NB4 (cell line): ENCODE measurements at regions not wholly inside any gene's neighbourhood (a gene's known extent, or its start where the extent isn't known, plus 50 kb on each side); places are given as distances from the start of the nearest gene placed in this dataset.

Source experiments
- MYC ChIP-seq: IDR thresholded peaks from 2 replicates; pipeline ENCODE4 v1.6.1; 2011; ENCODE audit warnings: low read depth, low read length
- POLR2A ChIP-seq: IDR thresholded peaks from 2 replicates; pipeline ENCODE4 v1.6.1; 2011; ENCODE audit warnings: mild to moderate bottlenecking; ENCODE audit not compliant: insufficient read length; ENCODE audit errors: extremely low read depth
- TF ChIP-seq, protein P1 (sequence below): IDR thresholded peaks from one replicate; pipeline ENCODE4 v1.5.1; 2012; ENCODE audit warnings: low read depth, low read length
- TF ChIP-seq, protein P2 (sequence below): IDR thresholded peaks from 2 replicates; pipeline ENCODE4 v1.6.1; 2011; ENCODE audit warnings: low read depth, low read length

DNA sequence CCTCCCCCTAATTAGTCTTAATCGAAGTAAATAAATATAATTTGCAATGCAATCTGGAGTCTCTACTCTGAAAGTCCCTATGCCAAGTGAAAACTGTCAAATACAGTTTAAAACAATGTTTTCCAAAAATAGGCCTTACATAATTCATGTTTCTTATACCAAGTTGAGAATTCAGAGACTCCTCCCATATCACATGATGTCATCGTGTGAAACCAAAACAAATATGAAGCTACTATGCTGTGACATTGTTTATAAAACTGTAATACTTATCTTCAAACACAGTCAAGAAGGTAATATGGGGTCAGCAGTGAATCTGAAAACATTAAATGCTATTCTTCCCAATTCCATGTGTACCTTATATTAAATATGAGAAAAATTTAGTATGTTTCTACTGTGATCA lies 940.2 kb upstream of the FANCL start:
- TF ChIP-seq, protein P1, sequence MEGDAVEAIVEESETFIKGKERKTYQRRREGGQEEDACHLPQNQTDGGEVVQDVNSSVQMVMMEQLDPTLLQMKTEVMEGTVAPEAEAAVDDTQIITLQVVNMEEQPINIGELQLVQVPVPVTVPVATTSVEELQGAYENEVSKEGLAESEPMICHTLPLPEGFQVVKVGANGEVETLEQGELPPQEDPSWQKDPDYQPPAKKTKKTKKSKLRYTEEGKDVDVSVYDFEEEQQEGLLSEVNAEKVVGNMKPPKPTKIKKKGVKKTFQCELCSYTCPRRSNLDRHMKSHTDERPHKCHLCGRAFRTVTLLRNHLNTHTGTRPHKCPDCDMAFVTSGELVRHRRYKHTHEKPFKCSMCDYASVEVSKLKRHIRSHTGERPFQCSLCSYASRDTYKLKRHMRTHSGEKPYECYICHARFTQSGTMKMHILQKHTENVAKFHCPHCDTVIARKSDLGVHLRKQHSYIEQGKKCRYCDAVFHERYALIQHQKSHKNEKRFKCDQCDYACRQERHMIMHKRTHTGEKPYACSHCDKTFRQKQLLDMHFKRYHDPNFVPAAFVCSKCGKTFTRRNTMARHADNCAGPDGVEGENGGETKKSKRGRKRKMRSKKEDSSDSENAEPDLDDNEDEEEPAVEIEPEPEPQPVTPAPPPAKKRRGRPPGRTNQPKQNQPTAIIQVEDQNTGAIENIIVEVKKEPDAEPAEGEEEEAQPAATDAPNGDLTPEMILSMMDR, result no peak
- TF ChIP-seq POLR2A (no peak), MYC (no peak)
- TF ChIP-seq, protein P2, sequence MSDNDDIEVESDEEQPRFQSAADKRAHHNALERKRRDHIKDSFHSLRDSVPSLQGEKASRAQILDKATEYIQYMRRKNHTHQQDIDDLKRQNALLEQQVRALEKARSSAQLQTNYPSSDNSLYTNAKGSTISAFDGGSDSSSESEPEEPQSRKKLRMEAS, result no peak
